CD14-positive monocyte (primary cell): ENCODE measurements at regions not wholly inside any gene's neighbourhood (a gene's known extent, or its start where the extent isn't known, plus 50 kb on each side); places are given as distances from the start of the nearest gene placed in this dataset.

Experiments
- DNase-seq, 3 donors: peaks; one replicate each; pipeline ENCODE4 v3.0.0-alpha.2; 2011 to 2022
- H2AFZ ChIP-seq: 2 replicates; pipeline ENCODE4 v1.6.0; 2012; ENCODE audit warnings: mild to moderate bottlenecking, low read depth, low read length, inconsistent platforms; ENCODE audit not compliant: insufficient read depth, poor library complexity, severe bottlenecking
- H3K27ac ChIP-seq, 2 donors: 1 replicate in 1 of 2; 2 replicates in 1 of 2; pipeline ENCODE4 v1.5.1; 2012 to 2013; ENCODE audit warnings: low read length in 2 of 2, control low read depth in 1 of 2, inconsistent platforms in 1 of 2, low read depth in 1 of 2, mild to moderate bottlenecking in 1 of 2
- H3K27me3 ChIP-seq, 2 donors: one replicate each; pipeline versions ENCODE4 v1.6.0 to v1.6.1; 2011 to 2013; ENCODE audit warnings: low read length in 2 of 2; ENCODE audit not compliant: control insufficient read depth in 2 of 2, insufficient read depth in 2 of 2
- H3K36me3 ChIP-seq, 2 donors: replicated peaks in 1 of 2; 1 replicate in 1 of 2; 2 replicates in 1 of 2; pipeline versions ENCODE4 v1.5.1 to v1.6.1; 2012 to 2013; ENCODE audit warnings: low read length in 2 of 2, control low read depth in 1 of 2, inconsistent platforms in 1 of 2, mild to moderate bottlenecking in 1 of 2; ENCODE audit not compliant: insufficient read depth in 2 of 2, control insufficient read depth in 1 of 2
- H3K4me1 ChIP-seq, 2 donors: 1 replicate in 1 of 2; 2 replicates in 1 of 2; pipeline versions ENCODE4 v1.5.1 to v1.6.1; 2012 to 2013; ENCODE audit warnings: low read length in 2 of 2, control low read depth in 1 of 2, inconsistent platforms in 1 of 2, mild to moderate bottlenecking in 1 of 2, moderate library complexity in 1 of 2; ENCODE audit not compliant: insufficient read depth in 2 of 2, control insufficient read depth in 1 of 2
- H3K4me2 ChIP-seq: replicated peaks from 2 replicates; pipeline ENCODE3; 2012; ENCODE audit warnings: low read length, moderate library complexity, mild to moderate bottlenecking; ENCODE audit not compliant: poor library complexity, severe bottlenecking; ENCODE audit errors: extremely low read depth
- H3K4me3 ChIP-seq, 3 experiments: fragments of 200-600 bp in 1 of 3; sonication (generic) in 1 of 3; replicated peaks in 1 of 3; 1 replicate in 2 of 3; 2 replicates in 1 of 3; pipeline ENCODE4 v1.5.1; 2011 to 2013; ENCODE audit warnings: low read length in 3 of 3, mild to moderate bottlenecking in 3 of 3, control low read depth in 2 of 3, low read depth in 2 of 3, inconsistent platforms in 1 of 3, moderate library complexity in 1 of 3
- H3K79me2 ChIP-seq: 2 replicates; pipeline ENCODE4 v1.6.0; 2012; ENCODE audit warnings: mild to moderate bottlenecking, control low read depth, inconsistent platforms, low read length, moderate library complexity; ENCODE audit not compliant: insufficient read depth
- H3K9ac ChIP-seq: 2 replicates; pipeline ENCODE4 v1.6.0; 2017; ENCODE audit warnings: low read length, mild to moderate bottlenecking; ENCODE audit not compliant: insufficient read depth, poor library complexity, severe bottlenecking
- H3K9me3 ChIP-seq, 2 donors: replicated peaks in 1 of 2; 1 replicate in 1 of 2; 2 replicates in 1 of 2; pipeline versions ENCODE4 v1.5.1 to v1.6.1; 2012 to 2013; ENCODE audit warnings: low read length in 2 of 2, control low read depth in 1 of 2; ENCODE audit not compliant: control insufficient read depth in 1 of 2, insufficient read depth in 1 of 2
- H4K20me1 ChIP-seq: 2 replicates; pipeline ENCODE4 v1.6.0; 2012; ENCODE audit warnings: mild to moderate bottlenecking, low read length, control low read depth, moderate library complexity; ENCODE audit not compliant: insufficient read depth
- H3K27ac Mint-ChIP-seq, 7 donors: one replicate each; pipeline ENCODE4 v1.8.0; 2020; ENCODE audit warnings: mild to moderate bottlenecking in 7 of 7, mixed read lengths in 7 of 7, moderate library complexity in 6 of 7, inconsistent platforms in 2 of 7
- H3K27me3 Mint-ChIP-seq, 3 donors: one replicate each; pipeline ENCODE4 v1.8.0; 2021 to 2022; ENCODE audit warnings: low read depth in 3 of 3, mild to moderate bottlenecking in 3 of 3, mixed read lengths in 3 of 3, moderate library complexity in 3 of 3, inconsistent platforms in 1 of 3
- H3K36me3 Mint-ChIP-seq, 2 donors: one replicate each; pipeline ENCODE4 v1.8.0; 2020; ENCODE audit warnings: mixed read lengths in 2 of 2, inconsistent platforms in 1 of 2, mild to moderate bottlenecking in 1 of 2
- H3K4me1 Mint-ChIP-seq: one replicate; pipeline ENCODE4 v1.8.0; 2020; ENCODE audit warnings: mild to moderate bottlenecking, mixed read lengths
- H3K4me3 Mint-ChIP-seq, 2 donors: one replicate each; pipeline ENCODE4 v1.8.0; 2020; ENCODE audit warnings: mild to moderate bottlenecking in 2 of 2, mixed read lengths in 2 of 2, moderate library complexity in 1 of 2
- H3K9me3 Mint-ChIP-seq, 7 donors: one replicate each; pipeline ENCODE4 v1.8.0; 2020 to 2022; ENCODE audit warnings: mixed read lengths in 7 of 7, mild to moderate bottlenecking in 6 of 7, moderate library complexity in 6 of 7, inconsistent platforms in 2 of 7
- CTCF ChIP-seq: fragments of 200-600 bp; IDR thresholded peaks from one replicate; pipeline ENCODE4 v1.8.0; 2022; ENCODE audit warnings: antibody characterized with exemption, mild to moderate bottlenecking
- WGBS: methylation state at CpG from one replicate; pipeline ENCODE4 v1.1.5; 2013; ENCODE audit warnings: missing lambda C conversion rate; ENCODE audit not compliant: insufficient coverage; 5-methylcytosine and 5-hydroxymethylcytosine counted together
- intact Hi-C, 2 donors: fragments of 100-400 bp; cut with micrococcal nuclease; formaldehyde crosslinking; loops; one replicate each; pipeline versions ENCODE4 v1.15.0 to v1.15.1; 2023

- 91% methylated on average over 12 of the region's 12 CpGs for WGBS
- no peaks in the 10 kb centered on the region for H3K79me2 ChIP-seq
- H3K4me3 Mint-ChIP-seq = no peak overlapping the region
- H3K27me3 Mint-ChIP-seq = peaks cover 6 to 31% (median 10%) of the 10 kb centered on the region in 3 donors
- H3K27ac ChIP-seq = no peak overlapping the region
- no peak overlapping the region for H3K27ac Mint-ChIP-seq
- no peaks in the 10 kb centered on the region for H3K36me3 ChIP-seq
- peaks cover 0 to 2% (median 0%) of the 10 kb centered on the region in 7 donors for H3K9me3 Mint-ChIP-seq
- no peak overlapping the region for H3K4me2 ChIP-seq
- H3K4me1 ChIP-seq = no peaks in the 10 kb centered on the region
- no peak overlapping the region for H2AFZ ChIP-seq
- H3K27me3 ChIP-seq = no peaks in the 10 kb centered on the region
- H3K9me3 ChIP-seq = no peaks in the 10 kb centered on the region
- no peak for TF ChIP-seq CTCF
- H3K9ac ChIP-seq = no peak overlapping the region
- no peaks in the 10 kb centered on the region for H3K36me3 Mint-ChIP-seq
- intact Hi-C loops = no loop called here
- H3K4me1 Mint-ChIP-seq = no peaks in the 10 kb centered on the region
- no peak overlapping the region for H3K4me3 ChIP-seq
- no peaks in the 10 kb centered on the region for H4K20me1 ChIP-seq
- no peak for DNase-seq
These were observed 143.7 kb downstream of the AACS start for GRCh38 chr12:125208942-125209341.

- Mint-ChIP-seq H3K27ac (peak overlapping the region in 1 of 7 donors; percentile 34), H3K27me3 (peaks cover 6 to 36% (median 16%) of the 10 kb centered on the region in 3 donors), H3K36me3 (no peaks in the 10 kb centered on the region), H3K9me3 (peaks cover 0 to 9% (median 6%) of the 10 kb centered on the region in 7 donors), H3K4me1 (no peaks in the 10 kb centered on the region), H3K4me3 (peak overlapping the region in 1 of 2 donors; percentile 23)
- intact Hi-C loops = no loop called here
- no peaks in the 10 kb centered on the region for H3K9me3 ChIP-seq
- no peak for TF ChIP-seq CTCF
- no peak overlapping the region for H3K9ac ChIP-seq
- DNase-seq = no peak
- no peaks in the 10 kb centered on the region for H4K20me1 ChIP-seq
- H3K4me1 ChIP-seq = no peaks in the 10 kb centered on the region
- WGBS = 80% methylated on average over 8 of the region's 8 CpGs
- H2AFZ ChIP-seq = no peak overlapping the region
- peaks cover 0 to 2% of the 10 kb centered on the region in 2 donors for H3K27me3 ChIP-seq
- no peaks in the 10 kb centered on the region for H3K36me3 ChIP-seq
- no peak overlapping the region for H3K27ac ChIP-seq
- H3K4me2 ChIP-seq = no peak overlapping the region
- H3K4me3 ChIP-seq = no peak overlapping the region
- no peaks in the 10 kb centered on the region for H3K79me2 ChIP-seq
These were observed 145.0 kb downstream of the AACS start for GRCh38 chr12:125210104-125210755.
